ENCODE measurements at regions not wholly inside any gene's neighbourhood (a gene's known extent, or its start where the extent isn't known, plus 50 kb on each side); places are given as distances from the start of the nearest gene placed in this dataset.
"Not testable (repeated sequence)": the region's sequence is repeated elsewhere in the genome, so short reads cannot be mapped to it uniquely, and the experiment has no call there.

- DNase-seq (ENCODE audit: low spot score), result no peak
Measured at GRCh38 chr18:10351219-10351818, 103.1 kb upstream of the APCDD1 start.

DNA sequence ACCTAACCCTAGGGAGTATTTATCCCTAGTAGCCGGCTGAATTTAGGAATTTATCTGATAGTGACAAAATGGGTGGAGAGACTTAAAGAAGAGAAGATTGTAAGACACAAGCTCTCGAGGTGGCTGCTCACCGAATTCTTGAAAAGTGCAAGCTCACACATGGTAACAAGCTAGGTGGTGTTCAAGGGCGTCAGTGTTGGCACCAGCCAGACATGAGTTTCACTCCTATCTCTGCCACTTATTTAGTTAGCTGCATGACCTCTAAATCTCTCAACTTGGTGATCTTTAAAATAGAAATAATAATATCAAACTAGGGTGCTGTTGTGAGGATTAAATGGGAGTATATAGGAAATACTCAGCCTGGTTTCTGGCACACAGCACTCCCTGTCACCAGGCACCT is 102.6 kb upstream of the APCDD1 start:
- DNase-seq (ENCODE audit: low spot score), result no peak

DNA sequence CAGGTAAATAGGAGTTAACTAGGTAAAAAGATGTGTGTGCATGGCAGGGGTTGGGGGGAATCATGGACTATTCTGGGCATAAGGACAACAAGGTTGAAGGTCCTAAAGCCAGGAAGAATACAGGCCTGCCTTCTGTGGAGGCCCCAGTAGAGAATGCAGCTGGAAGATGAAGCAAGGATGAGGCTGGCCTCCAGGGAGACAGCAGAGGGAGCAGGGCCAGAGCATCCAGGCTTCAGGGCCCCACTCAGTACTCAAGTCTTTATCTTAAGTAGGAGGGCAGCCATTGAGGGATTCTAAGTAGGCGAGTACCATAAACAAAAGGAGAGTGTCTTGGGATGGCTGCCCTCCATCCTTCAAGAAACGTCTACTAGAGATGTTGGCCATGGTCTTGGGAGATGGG is 101.8 kb upstream of the APCDD1 start:
- DNase-seq (ENCODE audit: low spot score), result no peak

- DNase-seq (ENCODE audit: low spot score), result peak; percentile 76
Measured at GRCh38 chr18:10353791-10354190, 100.6 kb upstream of the APCDD1 start.

- DNase-seq (ENCODE audit: low spot score), result peak; percentile 46
Measured at GRCh38 chr18:10354241-10354811, 100.1 kb upstream of the APCDD1 start.

DNA sequence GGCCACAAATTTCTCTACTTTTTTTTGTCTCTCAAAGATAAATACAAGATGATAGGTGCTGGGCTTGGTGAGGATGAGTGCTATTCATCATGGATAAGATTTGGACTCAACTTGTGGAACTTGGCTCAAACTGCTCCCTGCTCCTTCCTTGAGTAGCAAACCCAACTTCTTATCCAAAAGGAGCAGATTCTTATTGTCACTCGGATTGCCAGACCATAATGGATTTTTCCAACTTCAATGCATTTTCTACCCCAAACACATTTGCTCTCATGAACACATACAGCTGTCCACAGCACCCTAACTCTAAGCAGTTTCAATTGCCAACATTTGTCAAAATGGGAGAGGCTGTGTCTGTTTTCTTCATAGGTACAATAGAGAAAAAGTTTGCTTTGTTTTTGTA is 99.5 kb upstream of the APCDD1 start:
- DNase-seq (ENCODE audit: low spot score), result no peak

GRCh38 chr18:10356999-10357398 is 97.4 kb upstream of the APCDD1 start:
- not testable (repeated sequence) for DNase-seq (ENCODE audit: low spot score)

DNA sequence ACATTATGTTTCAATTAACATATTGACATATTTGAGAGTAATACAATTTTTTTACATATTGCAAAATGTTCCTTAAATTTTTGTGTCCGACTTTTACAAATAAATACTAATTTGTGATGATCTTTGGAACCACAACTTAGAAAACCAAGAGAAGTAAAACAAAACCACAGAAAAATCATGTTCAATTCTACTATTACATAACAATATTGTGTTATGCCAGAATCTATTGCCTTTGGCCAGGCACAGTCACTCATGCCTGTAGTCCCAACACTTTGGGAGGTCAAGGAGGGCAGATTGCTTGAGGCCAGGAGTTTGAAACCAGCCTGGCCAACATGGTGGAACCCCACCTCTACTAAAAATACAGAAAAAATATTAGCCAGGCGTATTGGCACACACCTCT is 92.8 kb upstream of the APCDD1 start:
- DNase-seq (ENCODE audit: low spot score), result no peak

GRCh38 chr18:10365021-10365500 is 89.4 kb upstream of the APCDD1 start:
- no peak for DNase-seq (ENCODE audit: low spot score)

GRCh38 chr18:10365901-10366300 is 88.5 kb upstream of the APCDD1 start:
- DNase-seq (ENCODE audit: low spot score), result no peak

GRCh38 chr18:10367836-10368235 is 86.6 kb upstream of the APCDD1 start:
- no peak for DNase-seq (ENCODE audit: low spot score)

GRCh38 chr18:10368456-10369453 is 85.7 kb upstream of the APCDD1 start:
- DNase-seq (ENCODE audit: low spot score), result no peak

- no peak for DNase-seq (ENCODE audit: low spot score)
Measured at GRCh38 chr18:10370716-10371115, 83.7 kb upstream of the APCDD1 start.

DNA sequence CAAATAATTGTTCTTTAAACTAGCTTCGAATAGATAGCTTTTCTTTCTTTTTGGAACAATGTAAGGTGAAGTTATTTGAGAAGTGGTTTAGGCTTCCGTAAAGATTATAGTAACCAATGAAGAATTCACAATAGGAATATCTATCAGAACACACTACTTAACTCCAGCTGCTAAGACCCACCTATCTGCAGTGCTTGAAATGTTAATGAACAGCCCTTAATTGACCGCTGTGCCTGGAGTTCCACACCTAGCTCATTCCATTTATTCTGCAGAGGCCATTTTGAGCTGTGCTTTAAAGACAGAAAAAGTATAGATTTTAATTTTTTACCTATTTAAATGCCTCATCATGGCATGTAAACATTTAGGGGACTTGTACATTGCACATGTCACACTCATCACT is 83.3 kb upstream of the APCDD1 start:
- no peak for DNase-seq (ENCODE audit: low spot score)

- DNase-seq (ENCODE audit: low spot score), result no peak
Measured at GRCh38 chr18:10374195-10374594, 80.2 kb upstream of the APCDD1 start.

DNA sequence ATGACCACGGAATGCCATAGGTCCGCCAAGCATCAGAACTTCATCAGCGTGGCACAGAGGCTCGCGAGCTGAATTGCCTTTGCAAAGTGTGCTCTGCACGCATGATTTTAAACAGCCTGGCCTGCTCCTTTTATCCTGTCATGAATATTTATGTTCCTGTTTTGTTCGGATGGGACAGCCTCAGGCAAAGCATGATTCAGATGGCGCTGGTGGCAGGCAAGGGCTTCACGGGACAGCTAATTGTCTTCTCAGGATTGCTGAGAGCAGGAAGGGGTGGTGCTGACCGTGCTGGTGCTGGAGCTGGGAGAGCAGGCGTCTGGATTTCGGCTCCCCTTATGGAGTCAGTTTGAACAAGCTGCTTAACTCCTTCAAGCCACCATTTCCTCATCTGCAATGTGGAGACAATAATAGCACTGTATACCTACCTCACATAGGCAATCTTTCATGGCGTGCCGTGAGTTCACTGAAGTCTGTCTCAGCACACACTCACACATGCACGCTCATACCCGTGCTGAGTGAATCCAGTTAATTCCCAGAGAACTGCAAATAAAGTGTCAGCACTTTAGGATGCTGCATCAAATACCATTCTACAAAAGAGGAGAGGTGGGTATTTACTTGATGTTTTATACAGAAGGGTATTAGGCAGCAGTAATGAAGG is 79.7 kb upstream of the APCDD1 start:
- DNase-seq (ENCODE audit: low spot score), result peak; percentile 34

DNA sequence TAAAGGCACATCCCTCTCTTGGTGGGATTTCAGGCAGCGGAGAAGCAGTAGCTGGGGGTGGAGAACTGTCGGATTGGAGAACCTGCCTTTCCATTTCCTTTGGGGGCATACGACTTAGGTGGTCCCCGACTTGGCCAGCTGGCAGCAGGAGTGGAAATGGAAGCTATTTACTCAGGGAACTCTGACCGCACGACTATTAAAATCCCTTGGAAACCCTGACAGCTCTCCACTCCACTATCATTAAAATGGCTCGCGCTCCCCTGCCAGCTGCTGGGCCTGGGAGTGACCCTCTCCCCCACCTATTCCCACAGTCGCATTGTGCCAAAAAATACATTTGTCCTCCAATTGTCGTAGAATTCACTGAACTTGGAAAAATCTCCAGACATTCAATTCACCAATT is 77.7 kb upstream of the APCDD1 start:
- DNase-seq (ENCODE audit: low spot score), result no peak

DNA sequence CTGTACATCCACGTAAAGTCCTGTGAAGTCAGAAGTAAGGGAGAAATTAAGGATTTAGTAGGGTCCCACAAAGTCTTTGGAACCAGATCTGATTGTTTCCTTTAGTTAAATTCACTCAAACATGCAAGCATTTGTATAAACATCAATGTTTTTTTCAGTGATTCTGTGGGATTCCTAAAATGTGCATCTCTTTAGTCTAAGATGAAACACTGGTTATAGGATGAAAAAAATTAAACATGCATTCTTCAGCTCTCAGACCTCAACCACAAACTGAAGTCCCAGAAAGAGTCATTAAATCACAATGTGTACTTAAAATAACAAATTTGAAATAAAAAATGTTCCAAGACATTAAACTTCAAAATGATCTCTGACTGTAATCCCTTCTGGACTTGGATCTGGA is 76.5 kb upstream of the APCDD1 start:
- no peak for DNase-seq (ENCODE audit: low spot score)

- no peak for DNase-seq (ENCODE audit: low spot score)
Measured at GRCh38 chr18:10378688-10379420, 75.6 kb upstream of the APCDD1 start.

- DNase-seq (ENCODE audit: low spot score), result no peak
Measured at GRCh38 chr18:10379522-10379921, 74.9 kb upstream of the APCDD1 start.

DNA sequence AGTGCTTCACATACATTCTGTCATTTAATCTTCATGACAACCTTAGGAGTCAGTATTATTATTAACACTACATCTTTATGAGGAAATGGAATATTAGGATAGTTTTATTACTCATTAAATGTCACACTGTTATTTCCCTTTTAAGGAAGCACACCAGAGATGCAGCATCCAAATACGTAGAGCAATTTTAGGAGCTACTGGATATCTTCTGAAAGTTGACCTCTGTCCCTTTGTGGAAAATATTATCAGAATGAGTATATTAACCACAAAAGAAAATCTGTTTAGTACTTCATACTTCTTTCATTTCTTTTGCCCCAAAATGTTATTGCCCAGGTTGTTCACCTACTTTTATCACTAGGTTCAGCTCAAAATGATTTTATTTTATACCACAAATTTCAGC is 72.9 kb upstream of the APCDD1 start:
- DNase-seq (ENCODE audit: low spot score), result no peak

DNA sequence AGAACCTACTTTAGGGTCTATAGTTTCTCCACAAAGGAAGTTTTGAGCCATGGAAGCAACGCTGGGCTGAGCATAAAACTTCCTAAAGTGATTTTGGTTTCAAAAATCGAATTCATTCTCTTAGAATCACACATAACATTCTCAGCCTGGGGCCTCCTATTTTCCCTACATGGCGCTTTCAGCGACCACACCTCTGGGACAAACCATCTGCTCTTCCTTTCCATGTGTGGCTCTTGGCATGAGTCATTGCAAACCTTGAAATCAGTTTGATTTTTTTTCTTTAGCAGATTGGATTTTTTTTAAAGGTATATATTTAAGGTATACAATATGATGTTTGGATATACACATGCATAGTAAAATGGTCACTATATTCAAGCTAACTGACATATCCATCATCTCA is 72.5 kb upstream of the APCDD1 start:
- DNase-seq (ENCODE audit: low spot score), result no peak

All from COLO829 (cell line).